ENCODE measurements at regions not wholly inside any gene's neighbourhood (a gene's known extent, or its start where the extent isn't known, plus 50 kb on each side); places are given as distances from the start of the nearest gene placed in this dataset.

GRCh38 chr6:96276305-96276704 lies 245.3 kb upstream of the UFL1 start:
- no peak for DNase-seq (ENCODE audit: low spot score)
- Mint-ChIP-seq H3K4me3 (ENCODE audit: low read depth) (no peak overlapping the region), H3K27ac (no peak overlapping the region), H3K9me3 (peaks cover 4% of the 10 kb centered on the region), H3K4me1 (ENCODE audit: low read depth) (no peaks in the 10 kb centered on the region), H3K36me3 (ENCODE audit: low read depth) (no peaks in the 10 kb centered on the region), H3K27me3 (ENCODE audit: low read depth) (no peaks in the 10 kb centered on the region)
- intact Hi-C loops (cut with micrococcal nuclease), result no loop called here

GRCh38 chr6:96276856-96277255 lies 244.8 kb upstream of the UFL1 start:
- Mint-ChIP-seq H3K27me3 (ENCODE audit: low read depth) (no peaks in the 10 kb centered on the region), H3K36me3 (ENCODE audit: low read depth) (no peaks in the 10 kb centered on the region), H3K27ac (no peak overlapping the region), H3K9me3 (peaks cover 4% of the 10 kb centered on the region), H3K4me1 (ENCODE audit: low read depth) (no peaks in the 10 kb centered on the region), H3K4me3 (ENCODE audit: low read depth) (no peak overlapping the region)
- no peak for DNase-seq (ENCODE audit: low spot score)
- intact Hi-C loops (cut with micrococcal nuclease), result no loop called here

GRCh38 chr6:96279084-96279483 lies 242.5 kb upstream of the UFL1 start:
- H3K4me3 Mint-ChIP-seq (ENCODE audit: low read depth), result no peak overlapping the region
- no peak overlapping the region for H3K27ac Mint-ChIP-seq
- no peaks in the 10 kb centered on the region for H3K9me3 Mint-ChIP-seq
- intact Hi-C loops (cut with micrococcal nuclease), result no loop called here
- no peaks in the 10 kb centered on the region for H3K27me3 Mint-ChIP-seq (ENCODE audit: low read depth)
- DNase-seq (ENCODE audit: low spot score), result no peak
- no peaks in the 10 kb centered on the region for H3K4me1 Mint-ChIP-seq (ENCODE audit: low read depth)
- no peaks in the 10 kb centered on the region for H3K36me3 Mint-ChIP-seq (ENCODE audit: low read depth)

- intact Hi-C loops (cut with micrococcal nuclease), result no loop called here
- Mint-ChIP-seq H3K36me3 (ENCODE audit: low read depth) (no peaks in the 10 kb centered on the region), H3K4me3 (ENCODE audit: low read depth) (no peak overlapping the region), H3K9me3 (no peaks in the 10 kb centered on the region), H3K27ac (no peak overlapping the region), H3K4me1 (ENCODE audit: low read depth) (no peaks in the 10 kb centered on the region), H3K27me3 (ENCODE audit: low read depth) (no peaks in the 10 kb centered on the region)
- DNase-seq (ENCODE audit: low spot score), result no peak
These were observed 235.1 kb upstream of the UFL1 start for GRCh38 chr6:96286503-96286902.

- Mint-ChIP-seq H3K27me3 (ENCODE audit: low read depth) (no peaks in the 10 kb centered on the region), H3K4me3 (ENCODE audit: low read depth) (no peak overlapping the region), H3K36me3 (ENCODE audit: low read depth) (no peaks in the 10 kb centered on the region), H3K27ac (no peak overlapping the region), H3K4me1 (ENCODE audit: low read depth) (no peaks in the 10 kb centered on the region), H3K9me3 (no peaks in the 10 kb centered on the region)
- intact Hi-C loops (cut with micrococcal nuclease), result no loop called here
- DNase-seq (ENCODE audit: low spot score), result no peak
These were observed 222.1 kb upstream of the UFL1 start for GRCh38 chr6:96299525-96299924.

GRCh38 chr6:96301023-96301422 lies 220.6 kb upstream of the UFL1 start:
- intact Hi-C loops (cut with micrococcal nuclease), result no loop called here
- Mint-ChIP-seq H3K36me3 (ENCODE audit: low read depth) (no peaks in the 10 kb centered on the region), H3K27ac (no peak overlapping the region), H3K9me3 (no peaks in the 10 kb centered on the region), H3K27me3 (ENCODE audit: low read depth) (no peaks in the 10 kb centered on the region), H3K4me3 (ENCODE audit: low read depth) (no peak overlapping the region), H3K4me1 (ENCODE audit: low read depth) (peaks cover 7% of the 10 kb centered on the region)
- no peak for DNase-seq (ENCODE audit: low spot score)

GRCh38 chr6:96301781-96302180 lies 219.8 kb upstream of the UFL1 start:
- intact Hi-C loops (cut with micrococcal nuclease), result no loop called here
- Mint-ChIP-seq H3K4me1 (ENCODE audit: low read depth) (peaks cover 7% of the 10 kb centered on the region), H3K27me3 (ENCODE audit: low read depth) (no peaks in the 10 kb centered on the region), H3K9me3 (no peaks in the 10 kb centered on the region), H3K4me3 (ENCODE audit: low read depth) (no peak overlapping the region), H3K36me3 (ENCODE audit: low read depth) (no peaks in the 10 kb centered on the region), H3K27ac (no peak overlapping the region)
- DNase-seq (ENCODE audit: low spot score), result no peak

- Mint-ChIP-seq H3K9me3 (no peaks in the 10 kb centered on the region), H3K27ac (no peak overlapping the region)
- intact Hi-C loops (cut with micrococcal nuclease), result no loop called here
These were observed 218.6 kb upstream of the UFL1 start for GRCh38 chr6:96302991-96303390.

GRCh38 chr6:96304997-96305396 lies 216.6 kb upstream of the UFL1 start:
- H3K9me3 Mint-ChIP-seq, result no peaks in the 10 kb centered on the region
- no peaks in the 10 kb centered on the region for H3K27me3 Mint-ChIP-seq (ENCODE audit: low read depth)
- H3K4me1 Mint-ChIP-seq (ENCODE audit: low read depth), result peaks cover 7% of the 10 kb centered on the region
- no peak overlapping the region for H3K27ac Mint-ChIP-seq
- H3K4me3 Mint-ChIP-seq (ENCODE audit: low read depth), result no peak overlapping the region
- no peaks in the 10 kb centered on the region for H3K36me3 Mint-ChIP-seq (ENCODE audit: low read depth)
- DNase-seq (ENCODE audit: low spot score), result no peak
- intact Hi-C loops (cut with micrococcal nuclease), result loop anchor here (1.0 kb wide), 1 partner anchor 161 kb away; no protein-coding TSS in a partner anchor

More at GRCh38 chr6:96302991-96303390, 218.6 kb upstream of the UFL1 start:
- Mint-ChIP-seq H3K4me3 (ENCODE audit: low read depth) (no peak overlapping the region), H3K27me3 (ENCODE audit: low read depth) (no peaks in the 10 kb centered on the region), H3K36me3 (ENCODE audit: low read depth) (no peaks in the 10 kb centered on the region), H3K4me1 (ENCODE audit: low read depth) (peaks cover 7% of the 10 kb centered on the region)
- no peak for DNase-seq (ENCODE audit: low spot score)

GRCh38 chr6:96330884-96331283 lies 190.7 kb upstream of the UFL1 start:
- no peak for DNase-seq (ENCODE audit: low spot score)
- no peak overlapping the region for H3K27ac Mint-ChIP-seq
- no peaks in the 10 kb centered on the region for H3K9me3 Mint-ChIP-seq
- H3K27me3 Mint-ChIP-seq (ENCODE audit: low read depth), result no peaks in the 10 kb centered on the region
- no peak overlapping the region for H3K4me3 Mint-ChIP-seq (ENCODE audit: low read depth)
- no peaks in the 10 kb centered on the region for H3K36me3 Mint-ChIP-seq (ENCODE audit: low read depth)
- intact Hi-C loops (cut with micrococcal nuclease), result no loop called here
- H3K4me1 Mint-ChIP-seq (ENCODE audit: low read depth), result no peaks in the 10 kb centered on the region

GRCh38 chr6:96340164-96340563 lies 181.4 kb upstream of the UFL1 start:
- DNase-seq (ENCODE audit: low spot score), result no peak

GRCh38 chr6:96345501-96345900 lies 176.1 kb upstream of the UFL1 start:
- H3K4me1 Mint-ChIP-seq (ENCODE audit: low read depth), result no peaks in the 10 kb centered on the region
- H3K36me3 Mint-ChIP-seq (ENCODE audit: low read depth), result no peaks in the 10 kb centered on the region
- no peak for DNase-seq (ENCODE audit: low spot score)
- no peaks in the 10 kb centered on the region for H3K9me3 Mint-ChIP-seq
- no peak overlapping the region for H3K4me3 Mint-ChIP-seq (ENCODE audit: low read depth)
- H3K27me3 Mint-ChIP-seq (ENCODE audit: low read depth), result peaks cover 3% of the 10 kb centered on the region
- H3K27ac Mint-ChIP-seq, result no peak overlapping the region
- intact Hi-C loops (cut with micrococcal nuclease), result no loop called here

More at GRCh38 chr6:96340164-96340563, 181.4 kb upstream of the UFL1 start:
- H3K4me1 Mint-ChIP-seq (ENCODE audit: low read depth), result no peaks in the 10 kb centered on the region
- no peak overlapping the region for H3K4me3 Mint-ChIP-seq (ENCODE audit: low read depth)
- H3K27me3 Mint-ChIP-seq (ENCODE audit: low read depth), result no peaks in the 10 kb centered on the region
- H3K27ac Mint-ChIP-seq, result no peak overlapping the region
- H3K9me3 Mint-ChIP-seq, result no peaks in the 10 kb centered on the region
- H3K36me3 Mint-ChIP-seq (ENCODE audit: low read depth), result no peaks in the 10 kb centered on the region
- intact Hi-C loops (cut with micrococcal nuclease), result no loop called here

GRCh38 chr6:96381246-96381645 lies 140.4 kb upstream of the UFL1 start:
- intact Hi-C loops (cut with micrococcal nuclease), result no loop called here
- Mint-ChIP-seq H3K27ac (no peak overlapping the region), H3K4me3 (ENCODE audit: low read depth) (no peak overlapping the region), H3K27me3 (ENCODE audit: low read depth) (no peaks in the 10 kb centered on the region), H3K4me1 (ENCODE audit: low read depth) (no peaks in the 10 kb centered on the region), H3K36me3 (ENCODE audit: low read depth) (no peaks in the 10 kb centered on the region), H3K9me3 (no peaks in the 10 kb centered on the region)
- DNase-seq (ENCODE audit: low spot score), result no peak

GRCh38 chr6:96391776-96392360 lies 129.7 kb upstream of the UFL1 start:
- Mint-ChIP-seq H3K36me3 (ENCODE audit: low read depth) (no peaks in the 10 kb centered on the region), H3K27ac (no peak overlapping the region), H3K4me3 (ENCODE audit: low read depth) (no peak overlapping the region), H3K9me3 (no peaks in the 10 kb centered on the region), H3K4me1 (ENCODE audit: low read depth) (peaks cover 4% of the 10 kb centered on the region), H3K27me3 (ENCODE audit: low read depth) (peaks cover 11% of the 10 kb centered on the region)
- no peak for DNase-seq (ENCODE audit: low spot score)
- intact Hi-C loops (cut with micrococcal nuclease), result no loop called here
